Astrocyte of the cerebellum (primary cell): ENCODE measurements at regions not wholly inside any gene's neighbourhood (a gene's known extent, or its start where the extent isn't known, plus 50 kb on each side); places are given as distances from the start of the nearest gene placed in this dataset.

ENCODE experiments used
- DNase-seq: peaks from one replicate; pipeline ENCODE4 v3.0.0-alpha.2; 2011; ENCODE audit warnings: low read depth
- H3K4me3 ChIP-seq: 2 replicates; pipeline ENCODE4 v1.5.1; 2011; ENCODE audit warnings: mild to moderate bottlenecking, low read depth, low read length, moderate library complexity
- CTCF ChIP-seq: IDR thresholded peaks from 2 replicates; pipeline ENCODE4 v1.5.1; 2012; ENCODE audit warnings: low read length, low read depth, moderate library complexity, mild to moderate bottlenecking; ENCODE audit errors: missing control alignments
- in situ Hi-C: cut with HindIII; loops from 2 replicates; pipeline ENCODE4 v1.10.0; 2017; ENCODE audit warnings: low sequenced_read_pairs

GRCh38 chr7:91343996-91344629, 79.9 kb downstream of the FZD1 start:
- H3K4me3 ChIP-seq = no peak overlapping the region
- no peak for DNase-seq
- TF ChIP-seq CTCF = no peak
- in situ Hi-C loops = no loop called here

- no peak overlapping the region for H3K4me3 ChIP-seq
- TF ChIP-seq CTCF = no peak
- in situ Hi-C loops = no loop called here
- no peak for DNase-seq
Measured at GRCh38 chr7:91344911-91345310, 80.7 kb downstream of the FZD1 start.

GRCh38 chr7:91345449-91345848, 81.2 kb downstream of the FZD1 start:
- in situ Hi-C loops = no loop called here
- DNase-seq = no peak
- TF ChIP-seq CTCF = no peak
- no peak overlapping the region for H3K4me3 ChIP-seq

GRCh38 chr7:91346426-91346825, 82.2 kb downstream of the FZD1 start:
- no peak overlapping the region for H3K4me3 ChIP-seq
- in situ Hi-C loops = no loop called here
- TF ChIP-seq CTCF = no peak
- DNase-seq = no peak

DNA sequence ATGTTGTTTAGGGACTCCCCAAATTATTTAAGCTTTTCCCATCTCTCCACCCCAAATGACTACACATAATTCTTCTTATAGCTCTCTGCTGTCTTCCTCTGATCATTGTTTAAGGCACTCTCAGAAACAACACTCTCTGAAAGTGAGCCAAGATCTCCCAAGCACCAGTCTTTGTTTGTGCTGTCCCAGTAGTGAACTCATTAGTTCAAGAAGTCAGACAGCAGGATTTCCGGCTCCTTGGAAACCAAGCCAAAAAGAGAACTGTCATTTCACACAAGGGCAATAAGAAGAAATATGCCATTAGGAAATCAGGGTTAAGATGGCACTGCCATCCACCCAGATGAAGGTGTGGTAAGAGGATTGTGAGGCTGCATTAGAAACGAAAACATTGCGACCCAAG, 83.1 kb downstream of the FZD1 start:
- no peak for TF ChIP-seq CTCF
- DNase-seq = peak; percentile 32
- in situ Hi-C loops = no loop called here
- no peak overlapping the region for H3K4me3 ChIP-seq

DNA sequence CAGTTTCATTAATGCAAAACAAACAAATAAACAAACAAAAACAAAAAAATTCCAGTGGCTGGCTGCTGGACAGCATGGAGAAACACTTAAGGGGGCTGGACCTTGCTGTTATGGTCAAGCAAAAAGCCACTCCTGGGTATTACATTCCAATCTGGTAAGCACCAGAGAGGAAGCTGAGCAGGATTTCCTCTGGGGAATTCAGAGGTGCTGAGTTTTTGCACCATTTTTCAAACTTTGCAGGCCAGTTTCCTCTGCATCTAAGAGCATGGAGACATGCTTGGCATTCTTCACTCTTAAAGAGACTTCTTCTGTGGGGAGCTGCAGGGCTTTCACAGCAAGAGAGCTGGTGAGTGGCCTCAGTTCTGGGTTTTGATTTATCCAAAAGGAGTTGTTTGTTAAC, 84.5 kb downstream of the FZD1 start:
- TF ChIP-seq CTCF = no peak
- in situ Hi-C loops = no loop called here
- H3K4me3 ChIP-seq = no peak overlapping the region
- no peak for DNase-seq
